VCaP (cell line): ENCODE measurements at regions not wholly inside any gene's neighbourhood (a gene's known extent, or its start where the extent isn't known, plus 50 kb on each side); places are given as distances from the start of the nearest gene placed in this dataset.
"Not testable (repeated sequence)": the region's sequence is repeated elsewhere in the genome, so short reads cannot be mapped to it uniquely, and the experiment has no call there.

Experiments
- H3K27ac ChIP-seq: fragments of 450-650 bp; 2 replicates; pipeline ENCODE4 v1.5.1; 2017
- CTCF ChIP-seq: fragments of 450-650 bp; conservative IDR thresholded peaks from 2 replicates; pipeline ENCODE4 v1.5.1; 2017; ENCODE audit warnings: mild to moderate bottlenecking, moderate library complexity

- H3K27ac ChIP-seq, result no peak overlapping the region
- TF ChIP-seq CTCF, result no peak
Measured at GRCh38 chr11:130679247-130679646, 230.8 kb downstream of the ADAMTS15 start.

- not testable (repeated sequence) for H3K27ac ChIP-seq
Measured at GRCh38 chr11:130682471-130682870, 233.8 kb downstream of the SNX19 start.

GRCh38 chr11:130689222-130689908 lies 226.9 kb downstream of the SNX19 start:
- no peak overlapping the region for H3K27ac ChIP-seq
- no peak for TF ChIP-seq CTCF

GRCh38 chr11:130691581-130691980 lies 224.7 kb downstream of the SNX19 start:
- H3K27ac ChIP-seq, result no peak overlapping the region
- no peak for TF ChIP-seq CTCF

GRCh38 chr11:130692220-130692619 lies 224.1 kb downstream of the SNX19 start:
- no peak overlapping the region for H3K27ac ChIP-seq
- no peak for TF ChIP-seq CTCF

- no peak for TF ChIP-seq CTCF
- no peak overlapping the region for H3K27ac ChIP-seq
Measured at GRCh38 chr11:130693543-130693942, 222.7 kb downstream of the SNX19 start.

- no peak for TF ChIP-seq CTCF
- no peak overlapping the region for H3K27ac ChIP-seq
Measured at GRCh38 chr11:130694488-130695045, 221.7 kb downstream of the SNX19 start.

GRCh38 chr11:130698174-130698573 lies 218.1 kb downstream of the SNX19 start:
- no peak for TF ChIP-seq CTCF
- no peak overlapping the region for H3K27ac ChIP-seq
